ENCODE measurements at regions not wholly inside any gene's neighbourhood (a gene's known extent, or its start where the extent isn't known, plus 50 kb on each side); places are given as distances from the start of the nearest gene placed in this dataset.

DNA sequence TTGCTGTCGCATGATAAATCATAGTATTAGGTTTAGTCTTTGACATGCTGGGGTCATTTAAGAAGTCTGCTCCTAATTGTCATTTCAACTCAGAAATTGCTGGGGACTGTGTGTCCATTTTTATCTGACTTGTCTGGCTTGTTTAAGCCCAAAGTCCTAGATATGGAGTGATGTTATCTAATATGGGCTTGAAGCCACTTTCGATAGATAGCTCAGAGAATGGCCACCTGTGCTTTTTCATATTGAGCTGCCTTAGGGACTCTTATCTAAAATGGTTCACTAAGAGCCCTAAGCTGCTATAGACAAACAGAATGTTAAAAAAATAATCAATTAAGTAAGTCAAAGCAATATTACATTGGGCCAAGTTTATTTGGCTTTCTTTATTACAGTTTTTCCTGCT lies 81.6 kb upstream of the CNTNAP4 start:
- no peak overlapping the region for H3K27ac ChIP-seq (ENCODE audit: low read depth, low read length)
- ChIA-PET POLR2A (no interaction called here), CTCF (no interaction called here)
- H3K9me3 ChIP-seq (ENCODE audit: control insufficient read depth, insufficient read depth, low read length): no peaks in the 10 kb centered on the region
- no peak for DNase-seq (ENCODE audit: low read depth, low spot score)
- TF ChIP-seq, protein P1, sequence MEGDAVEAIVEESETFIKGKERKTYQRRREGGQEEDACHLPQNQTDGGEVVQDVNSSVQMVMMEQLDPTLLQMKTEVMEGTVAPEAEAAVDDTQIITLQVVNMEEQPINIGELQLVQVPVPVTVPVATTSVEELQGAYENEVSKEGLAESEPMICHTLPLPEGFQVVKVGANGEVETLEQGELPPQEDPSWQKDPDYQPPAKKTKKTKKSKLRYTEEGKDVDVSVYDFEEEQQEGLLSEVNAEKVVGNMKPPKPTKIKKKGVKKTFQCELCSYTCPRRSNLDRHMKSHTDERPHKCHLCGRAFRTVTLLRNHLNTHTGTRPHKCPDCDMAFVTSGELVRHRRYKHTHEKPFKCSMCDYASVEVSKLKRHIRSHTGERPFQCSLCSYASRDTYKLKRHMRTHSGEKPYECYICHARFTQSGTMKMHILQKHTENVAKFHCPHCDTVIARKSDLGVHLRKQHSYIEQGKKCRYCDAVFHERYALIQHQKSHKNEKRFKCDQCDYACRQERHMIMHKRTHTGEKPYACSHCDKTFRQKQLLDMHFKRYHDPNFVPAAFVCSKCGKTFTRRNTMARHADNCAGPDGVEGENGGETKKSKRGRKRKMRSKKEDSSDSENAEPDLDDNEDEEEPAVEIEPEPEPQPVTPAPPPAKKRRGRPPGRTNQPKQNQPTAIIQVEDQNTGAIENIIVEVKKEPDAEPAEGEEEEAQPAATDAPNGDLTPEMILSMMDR (IDR thresholded peaks at IDR 0.05; ENCODE audit: low read depth, low read length): no peak
- H3K4me3 ChIP-seq (ENCODE audit: low read depth, low read length): no peak overlapping the region
- H3K27me3 ChIP-seq (ENCODE audit: control insufficient read depth, insufficient read depth, low read length): no peaks in the 10 kb centered on the region

DNA sequence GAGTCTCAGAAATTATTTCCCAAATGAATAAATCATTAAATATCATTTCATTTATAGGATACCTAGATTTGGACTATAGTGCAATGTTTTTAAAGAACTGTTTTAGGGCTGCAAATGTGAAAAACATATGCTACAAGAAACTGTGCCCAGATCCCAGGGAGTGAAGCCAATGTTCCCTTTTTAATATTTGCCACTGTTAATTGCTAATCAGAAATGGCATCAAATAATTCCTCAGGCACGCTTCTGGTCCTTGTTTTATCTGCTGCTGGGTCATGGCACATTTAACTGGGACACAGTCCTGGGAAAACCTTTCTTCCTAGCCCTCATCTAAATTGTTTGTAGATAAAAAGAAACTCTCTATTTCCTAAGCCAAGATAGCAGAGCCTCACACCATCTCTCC lies 79.3 kb upstream of the CNTNAP4 start:
- TF ChIP-seq, protein P1 (IDR thresholded peaks at IDR 0.05; ENCODE audit: low read depth, low read length): no peak
- Histone ChIP-seq H3K27ac (ENCODE audit: low read depth, low read length) (no peak overlapping the region), H3K4me3 (ENCODE audit: low read depth, low read length) (no peak overlapping the region), H3K9me3 (ENCODE audit: control insufficient read depth, insufficient read depth, low read length) (no peaks in the 10 kb centered on the region), H3K27me3 (ENCODE audit: control insufficient read depth, insufficient read depth, low read length) (no peaks in the 10 kb centered on the region)
- DNase-seq (ENCODE audit: low read depth, low spot score): no peak
- CTCF ChIA-PET: no interaction called here
- POLR2A ChIA-PET: no interaction called here

DNA sequence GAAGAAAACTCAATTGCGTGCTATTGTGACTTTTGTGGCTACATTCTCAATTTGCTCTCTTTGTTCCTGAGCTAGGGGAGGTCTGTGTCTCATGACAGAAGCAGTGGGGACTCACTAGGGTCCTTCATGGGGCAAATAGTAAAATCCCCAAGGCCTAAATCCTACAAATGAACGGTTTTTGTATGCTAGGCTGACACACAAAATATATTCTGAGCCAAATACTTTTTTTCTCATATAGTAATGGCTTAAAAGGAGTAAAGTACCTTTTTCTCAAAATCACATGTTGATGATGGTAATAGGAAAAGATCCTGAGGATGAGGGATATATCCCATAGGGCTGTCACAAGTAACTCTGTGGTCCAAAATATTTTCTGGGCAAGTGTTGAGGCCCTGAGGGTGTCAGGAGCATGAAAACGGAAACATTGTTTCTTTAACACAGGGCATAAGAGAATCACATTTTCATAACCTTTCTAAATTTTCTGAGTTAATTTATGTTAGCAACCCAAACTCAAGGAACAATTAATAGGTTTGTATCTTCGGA lies 77.5 kb upstream of the CNTNAP4 start:
- Histone ChIP-seq H3K27ac (ENCODE audit: low read depth, low read length) (no peak overlapping the region), H3K27me3 (ENCODE audit: control insufficient read depth, insufficient read depth, low read length) (no peaks in the 10 kb centered on the region), H3K4me3 (ENCODE audit: low read depth, low read length) (no peak overlapping the region), H3K9me3 (ENCODE audit: control insufficient read depth, insufficient read depth, low read length) (no peaks in the 10 kb centered on the region)
- no peak for DNase-seq (ENCODE audit: low read depth, low spot score)
- ChIA-PET CTCF (no interaction called here), POLR2A (no interaction called here)
- TF ChIP-seq, protein P1 (IDR thresholded peaks at IDR 0.05; ENCODE audit: low read depth, low read length): no peak

DNA sequence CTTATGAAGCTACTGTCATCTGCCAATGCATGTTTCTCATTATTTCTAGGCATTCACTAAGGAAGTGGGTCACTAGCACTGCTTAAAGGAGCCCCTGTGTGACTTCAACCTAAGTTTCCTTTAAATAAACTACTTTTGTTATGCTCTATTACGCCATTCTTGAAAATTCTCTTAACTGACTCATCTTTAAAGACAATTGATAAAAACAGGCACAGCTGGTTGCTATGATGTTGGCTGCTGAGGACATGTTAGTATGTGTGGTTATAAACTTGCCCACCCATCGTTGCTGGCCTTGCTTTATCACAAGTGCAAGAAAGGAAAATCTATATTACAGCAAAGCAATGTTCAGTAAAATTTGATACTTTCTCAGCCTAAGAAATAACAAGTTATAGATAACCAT lies 75.8 kb upstream of the CNTNAP4 start:
- TF ChIP-seq, protein P1 (IDR thresholded peaks at IDR 0.05; ENCODE audit: low read depth, low read length): no peak
- ChIA-PET CTCF (no interaction called here), POLR2A (no interaction called here)
- no peaks in the 10 kb centered on the region for H3K9me3 ChIP-seq (ENCODE audit: control insufficient read depth, insufficient read depth, low read length)
- H3K4me3 ChIP-seq (ENCODE audit: low read depth, low read length): no peak overlapping the region
- peak; percentile 2 for DNase-seq (ENCODE audit: low read depth, low spot score)
- no peaks in the 10 kb centered on the region for H3K27me3 ChIP-seq (ENCODE audit: control insufficient read depth, insufficient read depth, low read length)
- H3K27ac ChIP-seq (ENCODE audit: low read depth, low read length): no peak overlapping the region

DNA sequence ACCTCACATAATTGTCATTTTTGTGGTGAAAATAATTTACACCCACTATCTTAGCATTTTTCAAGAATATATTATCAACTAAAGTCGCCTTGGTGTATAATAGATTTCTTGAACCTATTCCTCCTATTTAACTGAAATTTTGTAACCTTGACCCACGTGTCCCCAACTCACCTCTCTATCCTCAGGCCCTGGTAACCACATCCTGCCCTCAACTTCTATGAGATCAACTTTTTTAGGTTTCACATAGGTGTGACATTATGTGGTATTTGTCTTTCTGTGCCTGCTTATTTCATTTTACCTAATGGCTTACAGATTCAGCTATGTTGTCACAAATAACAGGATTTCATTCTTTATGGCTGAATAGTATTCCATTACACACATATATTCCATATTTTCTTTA lies 73.0 kb upstream of the CNTNAP4 start:
- TF ChIP-seq, protein P1 (IDR thresholded peaks at IDR 0.05; ENCODE audit: low read depth, low read length): no peak
- no peaks in the 10 kb centered on the region for H3K27me3 ChIP-seq (ENCODE audit: control insufficient read depth, insufficient read depth, low read length)
- H3K9me3 ChIP-seq (ENCODE audit: control insufficient read depth, insufficient read depth, low read length): no peaks in the 10 kb centered on the region
- ChIA-PET CTCF (no interaction called here), POLR2A (no interaction called here)
- no peak overlapping the region for H3K27ac ChIP-seq (ENCODE audit: low read depth, low read length)
- H3K4me3 ChIP-seq (ENCODE audit: low read depth, low read length): no peak overlapping the region
- no peak for DNase-seq (ENCODE audit: low read depth, low spot score)

Data from AG04450 (cell line).